ENCODE measurements at regions not wholly inside any gene's neighbourhood (a gene's known extent, or its start where the extent isn't known, plus 50 kb on each side); places are given as distances from the start of the nearest gene placed in this dataset.
"Not testable (repeated sequence)": the region's sequence is repeated elsewhere in the genome, so short reads cannot be mapped to it uniquely, and the experiment has no call there.

- CTCF ChIA-PET; DNase-seq (ENCODE audit: low read depth, low spot score); H3K4me3 ChIP-seq (ENCODE audit: low read depth, low read length); POLR2A ChIA-PET: not testable (repeated sequence)
Observed at GRCh38 chr4:49117951-49118350, 131.9 kb downstream of the CWH43 start.

DNA sequence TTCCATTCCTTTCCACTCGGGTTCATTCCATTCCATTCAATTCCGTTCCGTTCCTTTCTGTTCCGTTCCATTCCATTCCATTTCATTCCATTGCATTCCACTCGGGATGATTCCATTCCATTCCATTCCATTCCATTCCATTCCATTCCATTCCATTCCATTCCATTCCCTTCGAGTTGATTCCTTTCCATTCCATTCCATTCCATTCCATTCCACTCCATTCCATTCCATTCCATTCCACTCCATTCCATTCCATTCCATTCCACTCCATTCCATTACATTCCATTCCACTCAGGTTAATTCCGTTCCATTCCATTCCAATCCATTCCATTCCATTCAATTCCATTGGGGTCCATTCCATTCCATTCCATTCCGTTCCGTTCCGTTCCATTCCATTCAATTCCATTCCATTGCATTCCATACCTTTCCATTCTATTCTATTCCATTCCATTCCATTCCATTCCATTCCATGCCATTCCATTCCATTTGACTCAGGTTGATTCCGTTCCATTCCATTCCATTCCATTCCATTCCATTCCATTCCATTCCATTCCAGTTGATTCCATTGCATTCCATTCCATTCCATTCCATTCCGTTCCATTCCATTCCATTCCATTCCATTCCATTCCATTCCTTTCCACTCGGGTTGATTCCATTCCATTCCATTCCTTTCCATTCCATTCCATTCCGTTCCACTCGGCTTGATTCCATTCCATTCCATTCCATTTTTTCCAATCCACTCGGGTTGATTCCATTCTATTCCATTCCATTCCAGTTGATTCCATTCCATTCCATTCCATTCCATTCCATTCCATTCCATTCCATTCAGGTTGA lies 132.5 kb downstream of the CWH43 start:
- CTCF ChIA-PET; DNase-seq (ENCODE audit: low read depth, low spot score); H3K4me3 ChIP-seq (ENCODE audit: low read depth, low read length); POLR2A ChIA-PET: not testable (repeated sequence)

- DNase-seq (ENCODE audit: low read depth, low spot score); H3K4me3 ChIP-seq (ENCODE audit: low read depth, low read length); POLR2A ChIA-PET; CTCF ChIA-PET: not testable (repeated sequence)
Observed at GRCh38 chr4:49119345-49119744, 133.3 kb downstream of the CWH43 start.

DNA sequence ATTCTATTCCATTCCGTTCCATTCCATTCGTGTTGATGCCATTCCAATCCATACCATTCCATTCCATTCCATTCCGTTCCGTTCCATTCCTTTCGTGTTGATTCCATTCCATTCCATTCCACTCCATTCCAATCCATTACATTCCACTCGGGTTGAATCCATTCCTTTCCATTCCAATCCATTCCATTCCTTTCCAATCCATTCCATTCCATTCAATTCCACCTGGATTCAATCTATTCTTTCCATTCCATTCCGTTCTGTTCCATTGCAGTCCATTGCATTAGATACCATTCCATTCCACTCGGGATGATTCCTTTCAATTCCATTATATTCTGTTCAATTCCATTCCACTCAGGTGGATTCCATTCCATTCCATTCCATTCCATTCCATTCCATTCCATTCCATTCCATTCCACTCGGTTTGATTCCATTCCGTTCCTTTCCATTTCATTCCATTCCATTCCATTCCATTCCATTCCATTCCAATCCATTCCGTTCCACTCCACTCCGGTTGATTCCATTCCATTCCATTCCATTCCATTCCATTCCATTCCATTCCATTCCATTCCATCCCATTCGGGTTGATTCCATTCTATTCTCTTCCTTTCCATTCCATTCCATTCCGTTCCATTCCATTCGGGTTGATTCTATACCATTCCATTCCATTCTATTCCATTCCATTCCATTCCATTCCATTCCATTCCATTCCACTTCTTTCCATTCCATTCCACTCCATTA lies 134.1 kb downstream of the CWH43 start:
- H3K4me3 ChIP-seq (ENCODE audit: low read depth, low read length); CTCF ChIA-PET; POLR2A ChIA-PET; DNase-seq (ENCODE audit: low read depth, low spot score): not testable (repeated sequence)

GRCh38 chr4:49120804-49121203 lies 134.7 kb downstream of the CWH43 start:
- POLR2A ChIA-PET, result not testable (repeated sequence)

GRCh38 chr4:49126443-49126842 lies 140.4 kb downstream of the CWH43 start:
- H3K4me3 ChIP-seq (ENCODE audit: low read depth, low read length); CTCF ChIA-PET; POLR2A ChIA-PET; DNase-seq (ENCODE audit: low read depth, low spot score): not testable (repeated sequence)

More at GRCh38 chr4:49120804-49121203, 134.7 kb downstream of the CWH43 start:
- H3K4me3 ChIP-seq (ENCODE audit: low read depth, low read length); CTCF ChIA-PET; DNase-seq (ENCODE audit: low read depth, low spot score): not testable (repeated sequence)

DNA sequence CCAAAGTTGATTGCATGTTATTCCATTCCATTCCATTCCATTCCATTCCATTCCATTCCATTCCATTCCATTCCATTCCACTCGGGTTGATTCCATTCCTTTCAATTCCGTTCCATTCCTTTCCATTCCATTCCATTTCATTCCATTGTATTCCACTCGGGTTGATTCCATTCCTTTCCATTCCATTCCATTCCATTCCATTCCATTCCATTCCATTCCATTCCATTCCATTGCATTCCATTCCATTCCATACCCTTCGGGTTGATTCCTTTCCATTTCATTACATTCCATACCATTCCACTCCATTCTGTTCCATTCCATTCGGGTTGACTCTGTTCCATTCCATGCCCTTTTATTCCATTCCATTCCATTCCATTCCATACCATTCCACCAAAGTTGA lies 140.8 kb downstream of the CWH43 start:
- H3K4me3 ChIP-seq (ENCODE audit: low read depth, low read length); DNase-seq (ENCODE audit: low read depth, low spot score); POLR2A ChIA-PET; CTCF ChIA-PET: not testable (repeated sequence)

- H3K4me3 ChIP-seq (ENCODE audit: low read depth, low read length); CTCF ChIA-PET; DNase-seq (ENCODE audit: low read depth, low spot score); POLR2A ChIA-PET: not testable (repeated sequence)
Observed at GRCh38 chr4:49129385-49129784, 143.3 kb downstream of the CWH43 start.

GRCh38 chr4:49129870-49130269 lies 143.8 kb downstream of the CWH43 start:
- DNase-seq (ENCODE audit: low read depth, low spot score); POLR2A ChIA-PET; CTCF ChIA-PET; H3K4me3 ChIP-seq (ENCODE audit: low read depth, low read length): not testable (repeated sequence)

DNA sequence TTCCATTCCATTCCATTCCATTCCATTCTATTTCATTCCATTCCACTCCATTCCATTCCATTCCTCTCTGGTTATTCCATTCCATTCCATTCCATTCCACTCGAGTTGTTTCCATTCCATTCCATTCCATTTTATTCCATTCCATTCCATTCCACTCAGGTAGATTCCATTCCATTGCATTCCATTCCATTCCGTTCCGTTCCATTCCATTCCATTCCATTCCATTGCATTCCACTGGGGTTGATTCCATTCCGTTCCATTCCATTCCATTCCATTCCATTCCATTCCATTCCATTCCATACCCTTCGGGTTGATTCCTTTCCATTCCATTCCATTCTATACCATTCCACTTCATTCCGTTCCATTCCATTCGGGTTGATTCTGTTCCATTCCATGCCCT lies 144.6 kb downstream of the CWH43 start:
- DNase-seq (ENCODE audit: low read depth, low spot score); POLR2A ChIA-PET; H3K4me3 ChIP-seq (ENCODE audit: low read depth, low read length); CTCF ChIA-PET: not testable (repeated sequence)

GRCh38 chr4:49137043-49137442 lies 151.0 kb downstream of the CWH43 start:
- CTCF ChIA-PET; DNase-seq (ENCODE audit: low read depth, low spot score); POLR2A ChIA-PET; H3K4me3 ChIP-seq (ENCODE audit: low read depth, low read length): not testable (repeated sequence)

DNA sequence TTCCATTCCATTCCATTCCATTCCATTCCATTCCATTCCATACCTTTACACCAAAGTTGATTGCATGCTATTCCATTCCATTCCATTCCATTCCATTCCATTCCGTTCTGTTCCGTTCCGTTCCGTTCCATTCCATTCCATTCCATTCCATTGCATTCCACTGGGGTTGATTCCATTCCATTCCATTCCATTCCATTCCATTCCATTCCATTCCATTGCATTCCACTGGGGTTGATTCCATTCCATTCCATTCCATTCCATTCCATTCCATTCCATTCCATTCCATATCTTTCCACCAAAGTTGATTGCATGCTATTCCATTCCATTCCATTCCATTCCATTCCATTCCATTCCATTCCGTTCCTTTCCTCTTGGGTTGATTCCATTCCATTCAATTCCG lies 151.9 kb downstream of the CWH43 start:
- DNase-seq (ENCODE audit: low read depth, low spot score); POLR2A ChIA-PET; H3K4me3 ChIP-seq (ENCODE audit: low read depth, low read length); CTCF ChIA-PET: not testable (repeated sequence)

DNA sequence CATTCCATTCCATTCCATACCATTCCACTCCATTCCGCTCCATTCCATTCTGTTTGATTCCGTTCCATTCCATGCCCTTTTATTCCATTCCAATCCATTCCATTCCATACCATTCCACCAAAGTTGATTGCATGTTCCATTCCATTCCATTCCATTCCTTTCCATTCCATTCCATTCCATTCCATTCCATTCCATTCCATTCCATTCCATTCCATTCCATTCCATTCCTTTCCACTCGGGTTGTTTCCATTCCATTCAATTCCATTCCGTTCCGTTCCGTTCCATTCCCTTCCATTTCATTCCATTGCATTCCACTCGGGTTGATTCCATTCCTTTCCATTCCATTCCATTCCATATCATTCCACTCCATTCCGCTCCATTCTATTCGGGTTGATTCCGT lies 152.7 kb downstream of the CWH43 start:
- POLR2A ChIA-PET; DNase-seq (ENCODE audit: low read depth, low spot score); CTCF ChIA-PET; H3K4me3 ChIP-seq (ENCODE audit: low read depth, low read length): not testable (repeated sequence)

- H3K4me3 ChIP-seq (ENCODE audit: low read depth, low read length); DNase-seq (ENCODE audit: low read depth, low spot score); POLR2A ChIA-PET; CTCF ChIA-PET: not testable (repeated sequence)
Observed at GRCh38 chr4:49139513-49139912, 153.4 kb downstream of the CWH43 start.

DNA sequence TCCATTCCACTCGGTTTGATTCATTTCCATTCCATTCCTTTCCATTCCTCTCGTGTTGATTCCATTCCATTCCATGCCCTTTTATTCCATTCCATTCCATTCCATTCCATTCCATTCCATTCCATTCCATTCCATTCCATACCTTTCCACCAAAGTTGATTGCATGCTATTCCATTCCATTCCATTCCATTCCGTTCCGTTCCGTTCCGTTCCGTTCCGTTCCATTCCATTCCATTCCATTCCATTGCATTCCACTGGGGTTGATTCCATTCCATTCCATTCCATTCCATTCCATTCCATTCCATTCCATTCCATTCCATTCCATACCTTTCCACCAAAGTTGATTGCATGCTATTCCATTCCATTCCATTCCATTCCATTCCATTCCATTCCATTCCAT lies 154.3 kb downstream of the CWH43 start:
- CTCF ChIA-PET; POLR2A ChIA-PET; H3K4me3 ChIP-seq (ENCODE audit: low read depth, low read length); DNase-seq (ENCODE audit: low read depth, low spot score): not testable (repeated sequence)

- CTCF ChIA-PET; POLR2A ChIA-PET; H3K4me3 ChIP-seq (ENCODE audit: low read depth, low read length); DNase-seq (ENCODE audit: low read depth, low spot score): not testable (repeated sequence)
Observed at GRCh38 chr4:49141955-49142354, 155.9 kb downstream of the CWH43 start.

DNA sequence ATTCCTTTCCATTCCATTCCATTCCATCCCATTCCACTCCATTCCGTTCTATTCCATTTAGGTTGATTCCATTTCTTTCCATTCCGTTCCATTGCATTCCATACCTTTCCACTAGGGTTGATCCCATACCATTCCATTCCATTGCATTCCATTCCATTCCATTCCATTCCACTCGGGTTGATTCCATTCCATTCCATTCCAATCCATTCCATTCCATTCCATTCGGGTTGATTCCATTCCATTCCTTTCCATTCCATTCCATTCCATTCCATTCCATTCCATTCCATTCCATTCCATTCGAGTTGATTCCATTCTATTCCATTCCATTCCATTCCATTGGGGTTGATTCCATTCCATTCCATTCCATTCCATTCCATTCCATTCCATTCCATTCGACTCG lies 161.1 kb downstream of the CWH43 start:
- H3K4me3 ChIP-seq (ENCODE audit: low read depth, low read length); DNase-seq (ENCODE audit: low read depth, low spot score); POLR2A ChIA-PET; CTCF ChIA-PET: not testable (repeated sequence)

DNA sequence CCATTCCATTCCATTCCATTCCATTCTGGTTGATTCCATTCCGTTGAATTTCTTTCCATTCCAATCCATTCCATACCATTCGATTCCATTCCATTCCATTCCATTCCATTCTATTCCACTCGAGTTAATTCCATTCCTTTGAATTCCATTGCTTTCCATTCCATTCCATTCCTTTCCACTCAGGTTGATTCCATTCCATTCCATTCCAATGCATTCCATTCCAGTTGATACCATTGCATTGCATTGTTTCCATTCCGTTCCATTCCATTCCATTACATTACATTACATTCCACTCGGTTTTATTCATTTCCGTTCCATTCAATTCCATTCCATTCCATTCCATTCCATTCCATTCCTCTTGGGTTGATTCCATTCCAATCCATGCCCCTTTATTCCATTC lies 161.5 kb downstream of the CWH43 start:
- not testable (repeated sequence) for DNase-seq (ENCODE audit: low read depth, low spot score)

More for the DNA sequence above, 161.5 kb downstream of the CWH43 start:
- H3K4me3 ChIP-seq (ENCODE audit: low read depth, low read length); POLR2A ChIA-PET; CTCF ChIA-PET: not testable (repeated sequence)
